KMS-11 (cell line): ENCODE measurements at regions not wholly inside any gene's neighbourhood (a gene's known extent, or its start where the extent isn't known, plus 50 kb on each side); places are given as distances from the start of the nearest gene placed in this dataset.

Source experiments
- H2AFZ ChIP-seq: fragments of 200-600 bp; sonication (generic); 2 replicates; pipeline ENCODE4 v1.6.1; 2016; ENCODE audit warnings: antibody characterized with exemption, mixed run types, low read depth
- H3K27ac ChIP-seq: fragments of 200-600 bp; sonication (generic); 2 replicates; pipeline ENCODE4 v1.6.1; 2016; ENCODE audit warnings: mild to moderate bottlenecking, mixed run types
- H3K27me3 ChIP-seq: fragments of 200-600 bp; sonication (generic); 2 replicates; pipeline ENCODE4 v1.6.1; 2017; ENCODE audit warnings: mild to moderate bottlenecking, low read depth, mixed run types, moderate library complexity; ENCODE audit not compliant: insufficient read depth
- H3K36me3 ChIP-seq: fragments of 200-600 bp; sonication (generic); 2 replicates; pipeline ENCODE4 v1.6.1; 2017; ENCODE audit warnings: mild to moderate bottlenecking, mixed run types; ENCODE audit not compliant: insufficient read depth
- H3K4me1 ChIP-seq: fragments of 200-600 bp; sonication (generic); 2 replicates; pipeline ENCODE4 v1.6.1; 2016; ENCODE audit warnings: mild to moderate bottlenecking, low read depth, mixed run types; ENCODE audit not compliant: poor library complexity, severe bottlenecking
- H3K4me2 ChIP-seq: fragments of 200-600 bp; sonication (generic); 2 replicates; pipeline ENCODE4 v1.7.0; 2016; ENCODE audit warnings: mild to moderate bottlenecking, mixed run types
- H3K4me3 ChIP-seq: fragments of 200-600 bp; sonication (generic); IDR thresholded peaks from 2 replicates; pipeline ENCODE4 v1.6.1; 2017; ENCODE audit warnings: low read depth, low read length, mixed read lengths; ENCODE audit not compliant: insufficient read depth
- H3K79me2 ChIP-seq: fragments of 200-600 bp; sonication (generic); 2 replicates; pipeline ENCODE4 v1.6.1; 2016; ENCODE audit warnings: low read depth, mixed run types; ENCODE audit not compliant: insufficient read depth
- H3K9ac ChIP-seq: fragments of 200-600 bp; sonication (generic); 2 replicates; pipeline ENCODE4 v1.6.1; 2016; ENCODE audit warnings: mild to moderate bottlenecking, mixed run types
- H4K20me1 ChIP-seq: fragments of 200-600 bp; sonication (generic); 2 replicates; pipeline ENCODE4 v1.6.1; 2016; ENCODE audit warnings: mild to moderate bottlenecking, mixed run types; ENCODE audit not compliant: insufficient read depth
- TF ChIP-seq, protein P1 (sequence below): fragments of 200-600 bp; sonication (generic); conservative IDR thresholded peaks from 2 replicates; pipeline ENCODE4 v1.6.1; 2017; ENCODE audit warnings: low read depth, mild to moderate bottlenecking, antibody characterized with exemption, low read length, moderate library complexity, mixed read lengths

- TF ChIP-seq, protein P1, sequence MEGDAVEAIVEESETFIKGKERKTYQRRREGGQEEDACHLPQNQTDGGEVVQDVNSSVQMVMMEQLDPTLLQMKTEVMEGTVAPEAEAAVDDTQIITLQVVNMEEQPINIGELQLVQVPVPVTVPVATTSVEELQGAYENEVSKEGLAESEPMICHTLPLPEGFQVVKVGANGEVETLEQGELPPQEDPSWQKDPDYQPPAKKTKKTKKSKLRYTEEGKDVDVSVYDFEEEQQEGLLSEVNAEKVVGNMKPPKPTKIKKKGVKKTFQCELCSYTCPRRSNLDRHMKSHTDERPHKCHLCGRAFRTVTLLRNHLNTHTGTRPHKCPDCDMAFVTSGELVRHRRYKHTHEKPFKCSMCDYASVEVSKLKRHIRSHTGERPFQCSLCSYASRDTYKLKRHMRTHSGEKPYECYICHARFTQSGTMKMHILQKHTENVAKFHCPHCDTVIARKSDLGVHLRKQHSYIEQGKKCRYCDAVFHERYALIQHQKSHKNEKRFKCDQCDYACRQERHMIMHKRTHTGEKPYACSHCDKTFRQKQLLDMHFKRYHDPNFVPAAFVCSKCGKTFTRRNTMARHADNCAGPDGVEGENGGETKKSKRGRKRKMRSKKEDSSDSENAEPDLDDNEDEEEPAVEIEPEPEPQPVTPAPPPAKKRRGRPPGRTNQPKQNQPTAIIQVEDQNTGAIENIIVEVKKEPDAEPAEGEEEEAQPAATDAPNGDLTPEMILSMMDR: no peak
- Histone ChIP-seq H3K4me1 (no peaks in the 10 kb centered on the region), H4K20me1 (no peaks in the 10 kb centered on the region), H3K36me3 (no peaks in the 10 kb centered on the region), H3K79me2 (no peaks in the 10 kb centered on the region), H3K9ac (no peak overlapping the region), H3K4me3 (no peak overlapping the region), H3K27ac (no peak overlapping the region), H3K27me3 (peaks cover 53% of the 10 kb centered on the region), H3K4me2 (no peak overlapping the region), H2AFZ (no peak overlapping the region)
Observed at GRCh38 chr20:58138395-58138794, 90.1 kb downstream of the ANKRD60 start.

- H3K4me3 ChIP-seq: no peak overlapping the region
- H3K4me1 ChIP-seq: no peaks in the 10 kb centered on the region
- H3K27me3 ChIP-seq: peaks cover 59% of the 10 kb centered on the region
- H3K27ac ChIP-seq: no peak overlapping the region
- H3K4me2 ChIP-seq: no peak overlapping the region
- H4K20me1 ChIP-seq: no peaks in the 10 kb centered on the region
- H3K9ac ChIP-seq: no peak overlapping the region
- no peak overlapping the region for H2AFZ ChIP-seq
- no peaks in the 10 kb centered on the region for H3K79me2 ChIP-seq
- TF ChIP-seq, protein P1: no peak
- no peaks in the 10 kb centered on the region for H3K36me3 ChIP-seq
Observed at GRCh38 chr20:58137651-58138265, 90.7 kb downstream of the ANKRD60 start.

- no peak overlapping the region for H3K4me2 ChIP-seq
- H3K27me3 ChIP-seq: peaks cover 60% of the 10 kb centered on the region
- no peak overlapping the region for H3K27ac ChIP-seq
- no peaks in the 10 kb centered on the region for H3K4me1 ChIP-seq
- TF ChIP-seq, protein P1: no peak
- no peak overlapping the region for H3K9ac ChIP-seq
- no peaks in the 10 kb centered on the region for H4K20me1 ChIP-seq
- no peaks in the 10 kb centered on the region for H3K79me2 ChIP-seq
- no peak overlapping the region for H2AFZ ChIP-seq
- H3K36me3 ChIP-seq: no peaks in the 10 kb centered on the region
- no peak overlapping the region for H3K4me3 ChIP-seq
Observed at GRCh38 chr20:58137236-58137635, 91.2 kb downstream of the ANKRD60 start.

GRCh38 chr20:58136149-58136484 lies 92.3 kb downstream of the ANKRD60 start:
- no peak overlapping the region for H3K4me2 ChIP-seq
- no peaks in the 10 kb centered on the region for H4K20me1 ChIP-seq
- no peaks in the 10 kb centered on the region for H3K4me1 ChIP-seq
- no peaks in the 10 kb centered on the region for H3K36me3 ChIP-seq
- H2AFZ ChIP-seq: no peak overlapping the region
- H3K4me3 ChIP-seq: no peak overlapping the region
- H3K27ac ChIP-seq: no peak overlapping the region
- no peak overlapping the region for H3K9ac ChIP-seq
- peaks cover 71% of the 10 kb centered on the region for H3K27me3 ChIP-seq
- TF ChIP-seq, protein P1: no peak
- no peaks in the 10 kb centered on the region for H3K79me2 ChIP-seq
